ENCODE measurements at regions not wholly inside any gene's neighbourhood (a gene's known extent, or its start where the extent isn't known, plus 50 kb on each side); places are given as distances from the start of the nearest gene placed in this dataset.

DNA sequence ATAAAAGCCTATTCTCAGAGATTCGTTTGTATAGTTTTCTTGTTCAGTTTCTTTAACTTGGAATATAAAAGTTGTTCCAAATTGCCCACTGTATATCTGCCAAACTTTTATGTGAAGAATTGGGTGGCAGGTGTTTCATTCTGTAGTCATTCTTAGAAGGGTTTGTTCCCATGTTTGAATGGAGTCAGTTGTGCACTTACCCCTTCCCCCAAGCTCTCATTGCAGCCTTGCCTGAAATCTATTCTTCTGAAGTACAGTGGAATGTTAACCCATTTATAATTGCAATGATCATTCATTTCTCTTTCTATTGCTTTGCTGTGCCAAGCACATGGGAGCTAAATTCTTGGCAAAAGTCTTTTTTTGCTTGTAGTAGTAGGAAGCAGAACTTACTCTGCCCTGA lies 375.3 kb upstream of the C1orf87 start:
- TF ChIP-seq, protein P1, sequence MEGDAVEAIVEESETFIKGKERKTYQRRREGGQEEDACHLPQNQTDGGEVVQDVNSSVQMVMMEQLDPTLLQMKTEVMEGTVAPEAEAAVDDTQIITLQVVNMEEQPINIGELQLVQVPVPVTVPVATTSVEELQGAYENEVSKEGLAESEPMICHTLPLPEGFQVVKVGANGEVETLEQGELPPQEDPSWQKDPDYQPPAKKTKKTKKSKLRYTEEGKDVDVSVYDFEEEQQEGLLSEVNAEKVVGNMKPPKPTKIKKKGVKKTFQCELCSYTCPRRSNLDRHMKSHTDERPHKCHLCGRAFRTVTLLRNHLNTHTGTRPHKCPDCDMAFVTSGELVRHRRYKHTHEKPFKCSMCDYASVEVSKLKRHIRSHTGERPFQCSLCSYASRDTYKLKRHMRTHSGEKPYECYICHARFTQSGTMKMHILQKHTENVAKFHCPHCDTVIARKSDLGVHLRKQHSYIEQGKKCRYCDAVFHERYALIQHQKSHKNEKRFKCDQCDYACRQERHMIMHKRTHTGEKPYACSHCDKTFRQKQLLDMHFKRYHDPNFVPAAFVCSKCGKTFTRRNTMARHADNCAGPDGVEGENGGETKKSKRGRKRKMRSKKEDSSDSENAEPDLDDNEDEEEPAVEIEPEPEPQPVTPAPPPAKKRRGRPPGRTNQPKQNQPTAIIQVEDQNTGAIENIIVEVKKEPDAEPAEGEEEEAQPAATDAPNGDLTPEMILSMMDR (optimal IDR thresholded peaks at IDR 0.05 in 1 of 3, IDR thresholded peaks at IDR 0.05 in 1 of 3, conservative IDR thresholded peaks at IDR 0.05 in 1 of 3; ENCODE audit: extremely low read depth in 1 of 3, insufficient read depth in 2 of 3, low read length in 3 of 3) = no peak
- TF ChIP-seq EZH2 (IDR thresholded peaks at IDR 0.05; ENCODE audit: low read length) = no peak

All from keratinocyte (primary cell).